ENCODE measurements at regions not wholly inside any gene's neighbourhood (a gene's known extent, or its start where the extent isn't known, plus 50 kb on each side); places are given as distances from the start of the nearest gene placed in this dataset.

- Histone ChIP-seq H3K36me3 (no peaks in the 10 kb centered on the region), H3K4me1 (no peaks in the 10 kb centered on the region), H3K27ac (no peak overlapping the region), H3K9me3 (peaks cover 0 to 5% (median under 1%) of the 10 kb centered on the region in 4 donors), H3K27me3 (no peaks in the 10 kb centered on the region), H3K4me3 (no peak overlapping the region)
- no peak for DNase-seq
- WGBS, 2 donors, result 85 to 87% methylated on average over 1 of the region's 1 CpG
- TF ChIP-seq CTCF (IDR thresholded peaks at IDR 0.05) (no peak), POLR2AphosphoS5 (IDR thresholded peaks at IDR 0.05) (no peak), POLR2A (IDR thresholded peaks at IDR 0.05) (no peak), EP300 (IDR thresholded peaks at IDR 0.05) (no peak)
- intact Hi-C loops (cut with DNase I), result no loop called here
Observed at GRCh38 chr3:181512787-181513186, 198.9 kb upstream of the SOX2 start.

GRCh38 chr3:181510500-181510899 lies 201.2 kb upstream of the SOX2 start:
- Histone ChIP-seq H3K36me3 (no peaks in the 10 kb centered on the region), H3K4me3 (no peak overlapping the region), H3K27me3 (no peaks in the 10 kb centered on the region), H3K27ac (no peak overlapping the region), H3K9me3 (peaks cover 0 to 5% (median under 1%) of the 10 kb centered on the region in 4 donors), H3K4me1 (no peaks in the 10 kb centered on the region)
- no peak for DNase-seq
- WGBS, 2 donors, result 67 to 79% methylated on average over 3 of the region's 3 CpGs
- intact Hi-C loops (cut with DNase I), result no loop called here
- TF ChIP-seq EP300 (IDR thresholded peaks at IDR 0.05), result no peak
- no peak for TF ChIP-seq POLR2AphosphoS5 (IDR thresholded peaks at IDR 0.05)
- TF ChIP-seq POLR2A (IDR thresholded peaks at IDR 0.05), result no peak
- TF ChIP-seq CTCF (IDR thresholded peaks at IDR 0.05), result no peak

- no peak overlapping the region for H3K4me3 ChIP-seq
- no peaks in the 10 kb centered on the region for H3K36me3 ChIP-seq
- no peak for DNase-seq
- 71 to 75% methylated on average over 3 of the region's 3 CpGs for WGBS, 2 donors
- H3K27ac ChIP-seq, result no peak overlapping the region
- H3K9me3 ChIP-seq, result no peaks in the 10 kb centered on the region
- H3K27me3 ChIP-seq, result no peaks in the 10 kb centered on the region
- TF ChIP-seq EP300 (IDR thresholded peaks at IDR 0.05) (no peak), POLR2AphosphoS5 (IDR thresholded peaks at IDR 0.05) (no peak), POLR2A (IDR thresholded peaks at IDR 0.05) (no peak), CTCF (IDR thresholded peaks at IDR 0.05) (no peak)
- intact Hi-C loops (cut with DNase I), result no loop called here
- no peaks in the 10 kb centered on the region for H3K4me1 ChIP-seq
Observed at GRCh38 chr3:181497358-181497757, 214.4 kb upstream of the SOX2 start.

GRCh38 chr3:181493423-181493822 lies 218.3 kb upstream of the SOX2 start:
- Histone ChIP-seq H3K27ac (no peak overlapping the region), H3K4me3 (no peak overlapping the region), H3K4me1 (no peaks in the 10 kb centered on the region), H3K36me3 (no peaks in the 10 kb centered on the region), H3K27me3 (no peaks in the 10 kb centered on the region), H3K9me3 (no peaks in the 10 kb centered on the region)
- WGBS, 2 donors, result 71 to 75% methylated on average over 3 of the region's 3 CpGs
- intact Hi-C loops (cut with DNase I), result no loop called here
- no peak for DNase-seq
- TF ChIP-seq CTCF (IDR thresholded peaks at IDR 0.05), result no peak
- no peak for TF ChIP-seq EP300 (IDR thresholded peaks at IDR 0.05)
- no peak for TF ChIP-seq POLR2A (IDR thresholded peaks at IDR 0.05)
- TF ChIP-seq POLR2AphosphoS5 (IDR thresholded peaks at IDR 0.05), result no peak

GRCh38 chr3:181488536-181488935 lies 223.2 kb upstream of the SOX2 start:
- no peaks in the 10 kb centered on the region for H3K4me1 ChIP-seq
- 89 to 94% methylated on average over 3 of the region's 3 CpGs for WGBS, 2 donors
- no peak overlapping the region for H3K27ac ChIP-seq
- intact Hi-C loops (cut with DNase I), result no loop called here
- H3K9me3 ChIP-seq, result no peaks in the 10 kb centered on the region
- H3K36me3 ChIP-seq, result no peaks in the 10 kb centered on the region
- no peaks in the 10 kb centered on the region for H3K27me3 ChIP-seq
- TF ChIP-seq EP300 (IDR thresholded peaks at IDR 0.05), result no peak
- H3K4me3 ChIP-seq, result no peak overlapping the region
- DNase-seq, result no peak
